GM19468 (cell line): ENCODE measurements at regions not wholly inside any gene's neighbourhood (a gene's known extent, or its start where the extent isn't known, plus 50 kb on each side); places are given as distances from the start of the nearest gene placed in this dataset.
"Not testable (repeated sequence)": the region's sequence is repeated elsewhere in the genome, so short reads cannot be mapped to it uniquely, and the experiment has no call there.

ENCODE experiments used
- ATAC-seq: cut with Tn5 transposase; IDR thresholded peaks from one replicate; pipeline ENCODE4 v1.9.1; 2021; ENCODE audit warnings: mild to moderate bottlenecking, moderate library complexity, moderate number of reproducible peaks; ENCODE audit not compliant: unreplicated experiment; ENCODE audit errors: extremely low read depth

DNA sequence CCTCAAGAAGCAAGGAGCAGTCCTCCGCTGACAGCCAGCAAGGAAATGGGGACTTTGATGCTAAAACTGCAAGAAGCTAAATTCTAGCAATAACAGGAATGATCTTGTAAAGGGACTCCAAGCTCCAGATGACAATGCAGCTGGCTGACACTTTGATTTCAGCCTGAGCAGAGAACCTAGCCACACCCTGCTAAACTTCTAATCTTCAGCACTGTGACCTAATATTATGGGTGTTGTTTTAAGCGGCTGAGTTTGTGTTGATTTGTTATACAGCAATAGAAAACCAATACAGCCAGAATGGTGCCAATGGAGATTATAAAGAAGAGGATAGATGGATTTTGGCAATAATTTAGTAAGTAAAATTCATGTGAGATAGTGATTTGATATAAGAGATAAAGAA is 196.7 kb upstream of the SPHKAP start:
- ATAC-seq, result no peak

GRCh38 chr2:228377533-228377932 is 196.0 kb upstream of the SPHKAP start:
- ATAC-seq, result no peak

DNA sequence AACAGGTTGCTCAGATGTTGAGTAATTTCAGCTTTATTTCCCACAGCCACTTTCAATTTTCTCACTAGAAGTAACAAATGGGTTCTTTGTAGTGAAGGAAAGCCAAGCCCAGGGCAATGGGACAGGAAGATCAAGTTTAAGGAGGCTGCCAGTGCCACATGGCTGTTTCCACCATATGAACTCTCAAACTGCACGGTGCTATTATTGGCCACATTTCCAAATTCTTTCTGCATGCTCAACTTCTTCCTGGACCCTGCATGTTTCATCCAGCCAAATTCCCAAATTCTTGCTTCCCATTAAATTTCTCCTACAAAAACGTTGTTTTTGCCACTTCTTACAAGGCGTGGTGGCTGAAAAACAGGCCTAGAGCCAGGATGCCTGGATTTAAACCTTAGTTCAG is 193.3 kb upstream of the SPHKAP start:
- ATAC-seq, result no peak

- ATAC-seq, result no peak
These were observed 191.7 kb upstream of the SPHKAP start for GRCh38 chr2:228373191-228373590.

DNA sequence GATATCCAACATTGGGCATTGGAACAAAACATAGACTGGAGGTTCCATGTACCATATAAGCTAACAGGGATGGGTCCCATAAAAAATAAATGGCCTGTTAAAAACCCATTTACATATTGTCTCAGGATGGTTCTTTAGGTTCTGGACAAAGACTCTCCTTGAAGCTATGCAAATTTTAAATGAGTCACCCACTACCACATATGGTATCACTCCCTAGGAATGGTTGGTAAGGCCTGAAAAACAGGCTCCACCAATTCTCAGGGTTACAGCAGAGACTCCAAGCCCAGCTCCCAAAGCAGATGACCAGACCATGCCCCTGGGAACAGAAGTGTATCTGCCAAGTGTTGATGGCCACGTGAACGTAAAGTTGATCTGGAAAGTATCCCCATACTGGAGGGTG is 190.7 kb upstream of the SPHKAP start:
- ATAC-seq, result no peak

- ATAC-seq, result no peak
These were observed 188.0 kb upstream of the SPHKAP start for GRCh38 chr2:228369400-228370031.

DNA sequence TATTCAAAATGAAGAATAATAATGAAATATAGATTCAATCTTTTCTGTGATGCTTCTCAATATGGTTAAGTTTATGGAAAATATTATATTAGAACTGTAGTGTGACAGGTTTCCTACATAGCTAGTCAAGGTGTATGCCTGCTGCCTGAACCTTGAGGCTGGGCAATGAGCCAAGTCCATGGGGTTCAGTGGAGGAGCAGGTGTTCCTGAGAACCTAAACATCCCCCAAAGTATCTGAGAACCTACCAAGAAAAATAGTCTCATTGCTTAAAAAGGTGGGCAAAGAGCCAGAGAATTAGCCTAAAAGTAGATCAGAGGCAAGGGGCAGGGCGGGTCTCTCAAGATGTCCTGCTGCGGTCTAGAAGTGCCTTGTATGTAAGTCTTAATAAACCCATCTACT is 185.9 kb upstream of the SPHKAP start:
- ATAC-seq, result no peak

DNA sequence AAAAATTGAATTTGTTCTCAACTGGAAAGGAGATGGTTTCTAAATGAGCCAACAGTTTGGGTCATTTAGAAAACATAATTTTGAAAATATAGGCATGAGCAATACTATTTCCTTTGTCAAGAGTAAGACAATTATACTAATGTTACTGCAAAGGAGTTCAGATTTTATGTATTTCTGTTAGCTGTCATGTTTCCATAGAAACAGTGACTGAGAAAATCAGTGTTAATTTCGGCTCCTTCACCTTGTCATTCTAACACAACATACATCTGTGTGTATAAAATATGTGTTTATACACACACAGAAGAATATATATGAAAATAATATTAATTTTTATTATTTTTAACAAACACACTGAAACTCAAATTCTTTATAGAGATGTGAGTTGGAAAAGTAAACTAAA is 178.0 kb upstream of the SPHKAP start:
- ATAC-seq, result no peak

DNA sequence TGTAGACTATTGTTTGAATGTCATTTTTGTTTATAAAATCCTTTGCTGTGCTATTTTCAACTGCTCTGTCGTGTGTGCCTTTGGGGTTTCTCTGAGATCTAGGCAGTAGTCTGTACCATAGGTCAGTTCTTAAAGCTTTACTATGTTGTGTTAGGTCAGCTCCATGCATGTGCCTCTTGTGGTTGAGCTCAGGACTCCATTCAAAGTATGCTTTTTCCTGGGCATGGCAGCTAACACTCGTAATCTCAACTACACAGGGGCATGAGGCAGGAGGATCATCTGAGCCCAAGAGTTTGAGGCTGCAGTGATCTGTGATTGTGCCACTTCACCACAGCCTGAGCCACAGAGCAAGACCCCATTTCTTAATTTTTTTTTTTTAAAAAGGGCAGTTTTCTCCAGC is 174.4 kb upstream of the SPHKAP start:
- no peak for ATAC-seq

GRCh38 chr2:228352980-228353379 is 171.5 kb upstream of the SPHKAP start:
- not testable (repeated sequence) for ATAC-seq

DNA sequence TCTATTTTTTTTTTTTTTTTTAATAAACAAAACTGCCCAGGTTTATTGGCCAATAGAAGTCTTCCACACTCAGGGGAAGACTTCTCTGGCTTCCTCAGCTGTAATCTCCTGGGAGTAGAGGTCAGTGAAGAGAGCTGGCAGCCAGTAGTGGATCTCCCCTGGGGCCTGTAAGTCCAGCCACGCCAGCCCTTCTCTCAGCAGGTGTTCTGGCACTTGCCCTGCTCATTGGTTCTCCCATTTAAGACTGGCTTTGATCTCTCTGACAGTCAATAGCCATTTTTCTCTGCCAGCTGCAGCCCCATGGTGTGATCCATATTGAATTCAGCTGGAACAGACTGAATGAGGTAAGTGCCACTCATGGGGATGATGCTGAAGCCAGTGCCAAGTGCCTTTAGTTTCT is 170.6 kb upstream of the SPHKAP start:
- no peak for ATAC-seq

- no peak for ATAC-seq
These were observed 167.1 kb upstream of the SPHKAP start for GRCh38 chr2:228348516-228349064.

GRCh38 chr2:228344531-228344930 is 163.0 kb upstream of the SPHKAP start:
- ATAC-seq, result no peak

- no peak for ATAC-seq
These were observed 158.0 kb upstream of the SPHKAP start for GRCh38 chr2:228339525-228339924.

- ATAC-seq, result no peak
These were observed 152.7 kb upstream of the SPHKAP start for GRCh38 chr2:228334180-228334579.

DNA sequence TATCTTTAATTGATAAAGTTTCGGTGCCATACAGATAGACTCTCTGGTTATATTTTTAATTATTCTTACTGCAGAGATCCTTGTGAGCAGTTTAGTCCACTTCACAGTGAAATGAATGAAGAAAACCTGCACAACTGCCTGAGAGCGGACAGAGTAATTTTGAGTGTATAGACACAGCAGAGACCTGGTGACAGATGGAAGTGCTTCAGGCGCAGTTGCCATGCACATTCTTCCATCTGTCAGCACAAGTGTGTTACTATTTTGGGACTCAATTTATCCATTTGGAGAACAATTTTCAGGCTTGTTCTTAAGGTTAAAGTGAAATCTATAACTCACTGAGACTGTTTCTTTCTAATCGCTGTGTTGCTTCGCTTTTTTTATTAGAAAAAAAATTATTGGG is 147.8 kb upstream of the SPHKAP start:
- no peak for ATAC-seq

DNA sequence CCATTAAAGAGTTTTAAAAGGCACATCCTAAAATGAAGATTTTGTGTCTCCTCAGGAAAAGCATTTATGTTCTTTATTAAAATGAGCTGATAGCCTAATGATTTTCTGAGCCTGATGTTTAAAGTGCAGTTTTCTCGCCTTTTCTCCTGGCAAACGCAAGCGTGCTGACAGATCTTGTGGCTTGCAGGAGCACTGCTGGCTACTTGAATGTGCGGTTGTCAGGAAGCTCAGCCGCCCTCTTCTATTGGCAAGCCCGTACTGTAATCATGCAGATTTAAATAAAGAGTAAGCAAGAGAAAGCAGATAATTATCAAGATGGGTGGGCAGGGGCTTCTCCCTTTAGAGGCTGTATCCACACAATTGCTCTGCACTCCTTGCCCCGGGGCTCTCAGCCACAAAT is 139.5 kb upstream of the SPHKAP start:
- ATAC-seq, result no peak

DNA sequence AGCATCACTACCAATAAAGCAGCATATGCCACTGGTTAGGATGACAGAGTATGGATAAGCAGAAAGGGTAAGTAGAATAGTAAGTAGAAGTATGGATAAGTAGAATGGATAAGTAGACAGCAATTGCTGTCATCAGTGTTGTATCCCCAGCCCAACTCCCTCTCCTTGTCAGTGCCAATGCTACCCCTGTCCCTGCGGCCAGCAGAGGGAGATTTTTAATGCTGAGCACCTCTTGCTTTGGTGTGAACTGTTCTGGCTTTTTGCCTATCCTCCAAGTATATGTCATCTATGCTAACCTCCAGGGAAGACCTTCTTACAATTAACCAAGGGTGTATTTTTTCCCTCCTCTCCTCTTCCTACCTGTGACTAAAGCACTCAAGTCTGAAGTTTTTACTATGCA is 136.7 kb upstream of the SPHKAP start:
- ATAC-seq, result no peak

DNA sequence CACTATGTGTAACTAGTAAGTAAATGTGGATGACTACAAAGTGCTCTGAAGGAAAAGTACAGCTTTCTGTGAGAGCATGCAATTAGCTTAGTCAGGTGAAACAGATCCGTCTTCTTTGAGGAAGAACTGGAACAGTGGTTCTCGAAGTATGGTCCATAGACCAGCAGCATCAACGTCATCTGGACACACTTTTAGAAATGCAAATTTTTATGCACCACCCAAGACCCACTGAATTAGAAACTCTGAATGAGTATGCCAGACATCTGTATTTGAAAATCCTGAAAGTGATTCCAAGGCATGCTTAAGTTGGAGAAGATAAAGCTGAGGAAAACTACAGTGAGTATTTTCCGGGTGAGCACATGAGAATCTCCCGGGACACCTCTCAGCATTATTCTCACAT is 130.7 kb upstream of the SPHKAP start:
- no peak for ATAC-seq

DNA sequence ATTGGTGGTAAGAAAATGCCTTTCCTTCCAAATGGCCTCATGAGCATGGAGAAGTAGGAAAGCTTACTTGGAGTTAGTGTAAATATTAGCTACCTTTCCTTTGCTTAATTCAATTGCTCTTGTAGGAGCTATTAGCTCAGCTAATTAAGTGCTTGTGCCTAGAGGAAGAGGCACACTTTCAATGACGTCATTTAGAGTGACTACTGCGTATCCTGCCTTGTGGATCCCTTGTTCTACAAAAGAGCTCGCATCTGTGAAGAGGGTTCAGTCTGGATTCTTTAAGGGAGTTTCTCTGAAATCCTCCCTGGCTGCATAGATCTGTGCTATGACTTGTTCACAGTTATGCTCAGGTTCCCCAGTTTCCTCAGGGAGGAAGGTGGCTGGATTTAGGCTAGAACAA is 122.5 kb upstream of the SPHKAP start:
- ATAC-seq, result no peak

GRCh38 chr2:228283491-228284171 is 102.1 kb upstream of the SPHKAP start:
- ATAC-seq, result peak; percentile 34

- ATAC-seq, result no peak
These were observed 100.9 kb upstream of the SPHKAP start for GRCh38 chr2:228282376-228282775.
